ENCODE measurements at regions not wholly inside any gene's neighbourhood (a gene's known extent, or its start where the extent isn't known, plus 50 kb on each side); places are given as distances from the start of the nearest gene placed in this dataset.
"Not testable (repeated sequence)": the region's sequence is repeated elsewhere in the genome, so short reads cannot be mapped to it uniquely, and the experiment has no call there.

DNA sequence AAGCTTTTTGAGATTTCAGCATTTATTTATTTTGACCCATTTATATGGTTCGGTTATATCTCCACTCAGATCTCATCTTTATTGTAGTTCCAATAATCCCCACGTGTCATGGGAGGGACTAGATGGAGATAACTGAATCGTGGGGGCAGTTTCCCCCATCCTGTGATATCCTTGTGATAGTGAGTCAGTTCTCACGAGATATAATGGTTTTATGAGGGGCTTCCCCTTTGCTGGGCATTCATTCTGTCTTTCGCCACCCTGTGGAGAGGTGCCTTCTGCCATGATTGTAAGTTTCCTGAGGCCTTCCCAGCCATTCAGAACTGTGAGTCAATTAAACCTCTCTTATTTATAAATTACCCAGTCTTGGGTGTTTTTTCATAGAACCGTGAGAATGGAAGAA is 96.5 kb upstream of the PCSK1 start:
- DNase-seq = no peak

DNA sequence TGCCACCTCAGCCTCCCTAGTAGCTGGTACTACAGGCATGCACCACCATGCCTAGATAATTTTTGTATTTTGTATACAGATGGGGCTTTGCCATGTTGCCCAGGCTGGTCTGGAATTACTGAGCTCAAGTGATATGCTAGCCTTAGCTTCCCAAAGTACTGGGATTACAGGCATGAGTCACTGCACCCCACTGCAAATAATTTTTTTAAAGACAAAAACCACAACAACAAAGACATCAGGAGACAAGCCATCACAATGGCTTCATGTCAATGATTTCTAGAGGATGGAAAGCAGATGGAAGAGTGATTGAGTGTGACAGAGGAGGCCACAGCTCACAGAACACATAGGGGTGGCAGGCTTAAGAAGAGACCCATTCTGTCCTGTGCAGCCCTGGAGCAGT is 97.9 kb upstream of the PCSK1 start:
- no peak for DNase-seq

DNA sequence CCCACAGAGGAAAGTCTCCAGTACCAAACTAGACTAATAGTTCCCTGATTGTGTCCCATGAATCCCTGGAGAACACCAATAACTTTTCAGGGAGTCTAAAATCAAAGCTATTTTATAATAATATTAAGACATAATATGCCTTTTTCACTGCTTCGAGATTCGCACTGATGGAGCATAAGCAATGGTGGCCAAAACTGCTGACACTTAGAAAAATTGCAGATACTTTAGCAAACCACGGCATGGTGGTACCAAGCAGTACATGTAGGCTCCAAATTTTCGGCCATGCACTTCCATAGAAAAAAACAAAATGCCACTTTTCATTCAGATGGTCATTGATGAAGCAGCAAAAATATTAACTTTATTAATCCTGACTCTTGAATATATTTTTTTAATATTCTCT is 100.3 kb upstream of the PCSK1 start:
- DNase-seq = no peak

DNA sequence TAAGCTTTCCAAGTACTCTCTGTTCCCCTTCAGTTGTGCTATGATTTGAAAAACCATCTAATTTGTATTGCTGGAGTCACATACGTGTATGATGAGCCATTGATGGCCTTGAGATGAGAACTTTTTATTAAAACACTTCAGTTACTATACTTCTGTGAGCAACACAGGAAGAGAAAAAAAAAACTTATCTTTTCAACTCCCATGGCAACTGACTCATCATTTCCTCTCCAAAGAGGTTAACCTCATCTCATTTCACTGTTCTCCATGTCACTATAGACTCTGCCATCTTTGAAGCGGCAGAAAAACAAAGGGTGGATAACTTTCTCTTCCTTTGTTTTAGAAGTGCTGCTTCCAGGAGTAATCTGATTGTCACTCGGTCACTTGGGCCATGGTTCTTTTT is 104.3 kb upstream of the PCSK1 start:
- DNase-seq = no peak

DNA sequence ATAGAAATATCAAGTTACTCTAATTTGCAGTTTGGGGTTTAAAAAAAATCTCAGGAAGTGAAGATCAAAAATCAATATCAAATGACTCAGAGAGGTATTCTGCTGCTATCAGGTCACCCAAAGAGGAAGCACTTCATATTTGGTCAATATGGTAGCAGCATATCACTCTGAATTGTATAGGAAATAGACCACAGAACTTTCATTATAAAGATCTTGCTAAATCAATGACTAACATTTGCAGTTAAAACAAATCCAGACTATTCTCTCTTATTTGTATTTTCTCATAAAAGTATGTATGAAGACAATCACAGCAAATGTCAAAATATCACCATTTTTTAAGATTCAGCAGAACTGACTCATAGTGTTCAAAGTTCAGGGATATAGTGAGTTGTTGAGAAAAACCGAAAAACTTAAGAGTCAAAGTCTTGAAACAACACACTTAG is 105.8 kb upstream of the PCSK1 start:
- no peak for DNase-seq

DNA sequence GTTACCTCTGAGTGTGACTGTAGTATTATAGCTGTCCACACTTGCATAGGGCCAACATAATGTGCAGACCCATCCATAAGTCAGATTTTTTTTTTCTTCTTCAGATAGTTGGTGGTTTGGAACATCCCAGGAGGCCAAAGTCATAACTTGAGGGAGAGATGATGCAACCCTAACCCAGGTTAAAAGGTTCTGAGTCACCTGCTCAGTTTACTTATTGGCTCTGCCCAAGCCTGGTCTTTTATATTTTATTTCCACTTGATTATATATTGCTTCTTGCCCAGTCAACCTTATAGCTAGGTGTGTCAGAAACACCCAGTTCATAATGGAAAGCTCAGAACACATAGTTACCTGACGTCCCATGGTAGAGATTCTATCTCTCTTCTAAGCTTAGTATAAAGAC is 113.1 kb upstream of the PCSK1 start:
- DNase-seq = no peak

DNA sequence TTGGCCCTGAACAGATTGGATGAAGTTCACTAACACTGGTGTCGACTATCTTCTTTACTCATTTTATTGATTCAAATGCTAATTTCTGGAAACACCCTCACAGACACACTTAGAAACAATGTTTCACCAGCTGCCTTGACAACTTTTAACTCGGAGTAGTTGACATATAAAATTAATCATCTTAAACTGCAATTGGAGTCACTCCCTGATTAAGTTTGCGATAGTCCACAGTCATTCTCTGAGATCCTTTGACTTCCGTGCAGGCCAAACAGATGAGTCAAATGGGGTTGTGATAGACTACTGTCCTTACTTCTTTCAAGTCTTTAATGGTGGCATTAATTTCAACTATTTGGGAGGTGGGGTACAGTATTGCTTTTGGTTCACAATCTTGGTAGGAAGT is 114.4 kb upstream of the PCSK1 start:
- no peak for DNase-seq

DNA sequence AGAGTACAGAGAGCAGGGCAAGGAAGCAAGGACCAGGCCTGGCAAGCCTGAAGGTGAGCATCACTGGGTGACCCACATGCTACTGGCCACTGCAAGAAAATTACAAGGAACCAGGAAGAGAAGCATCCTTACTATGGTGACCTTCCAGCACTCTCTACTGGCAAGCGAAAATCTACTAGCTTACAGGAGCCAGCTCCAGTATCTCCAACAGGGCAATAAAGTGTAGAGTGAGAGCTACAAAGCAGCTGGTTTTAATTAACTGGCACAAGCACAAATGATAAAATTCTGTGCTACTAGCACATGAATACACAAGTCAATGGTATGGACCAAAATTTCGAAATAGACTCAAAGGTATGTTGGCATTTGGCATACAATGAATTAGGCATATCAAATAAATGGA is 113.3 kb upstream of the CAST start:
- DNase-seq = no peak

DNA sequence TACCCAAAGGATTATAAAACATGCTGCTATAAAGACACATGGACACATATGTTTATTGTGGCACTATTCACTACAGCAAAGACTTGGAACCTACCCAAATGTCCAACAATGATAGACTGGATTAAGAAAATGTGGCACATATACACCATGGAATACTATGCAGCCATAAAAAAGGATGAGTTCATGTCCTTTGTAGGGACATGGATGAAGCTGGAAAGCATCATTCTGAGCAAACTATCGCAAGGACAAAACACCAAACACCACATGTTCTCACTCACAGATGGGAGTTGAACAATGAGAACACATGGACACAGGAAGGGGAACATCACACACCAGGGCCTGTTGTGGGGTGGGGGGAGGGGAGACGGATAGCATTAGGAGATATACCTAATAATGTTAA is 101.3 kb upstream of the CAST start:
- DNase-seq = not testable (repeated sequence)

DNA sequence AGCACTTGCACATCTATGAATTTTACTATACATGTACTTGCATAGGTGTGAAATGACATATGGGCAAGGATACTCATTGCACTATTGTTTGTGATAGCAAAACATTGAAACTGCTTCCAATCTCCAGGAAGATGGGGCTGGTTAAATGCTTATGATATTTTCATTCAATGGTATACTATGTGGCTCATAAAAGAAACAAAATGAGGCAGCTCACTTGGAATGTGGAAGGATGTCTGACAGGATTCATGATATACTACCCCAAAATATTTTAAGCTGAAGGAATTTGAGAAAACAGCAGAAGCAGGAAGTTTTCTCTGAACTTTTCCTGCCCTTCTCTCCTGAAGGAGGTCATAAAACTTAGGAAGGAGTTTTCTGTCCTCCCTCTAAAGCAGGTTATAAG is 99.6 kb upstream of the CAST start:
- DNase-seq = no peak

DNA sequence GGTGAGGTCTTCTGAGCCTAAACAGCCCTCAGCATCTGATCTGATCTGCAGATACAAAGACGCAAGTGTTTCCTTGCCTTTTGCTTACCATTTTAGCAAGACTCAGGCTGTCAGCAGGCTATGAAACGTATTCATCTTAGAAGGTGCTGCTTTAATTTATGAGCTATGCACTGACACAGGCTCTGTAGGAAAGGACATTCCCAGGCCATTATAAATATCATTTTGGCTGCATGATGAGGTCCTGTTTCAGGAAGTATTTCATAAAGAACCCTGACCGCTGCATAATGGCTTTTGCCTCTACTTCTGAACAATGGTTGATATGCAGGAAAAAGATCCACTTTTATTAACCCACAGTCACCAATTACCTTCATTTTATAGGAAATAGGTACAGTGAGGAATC is 98.4 kb upstream of the CAST start:
- DNase-seq = no peak

DNA sequence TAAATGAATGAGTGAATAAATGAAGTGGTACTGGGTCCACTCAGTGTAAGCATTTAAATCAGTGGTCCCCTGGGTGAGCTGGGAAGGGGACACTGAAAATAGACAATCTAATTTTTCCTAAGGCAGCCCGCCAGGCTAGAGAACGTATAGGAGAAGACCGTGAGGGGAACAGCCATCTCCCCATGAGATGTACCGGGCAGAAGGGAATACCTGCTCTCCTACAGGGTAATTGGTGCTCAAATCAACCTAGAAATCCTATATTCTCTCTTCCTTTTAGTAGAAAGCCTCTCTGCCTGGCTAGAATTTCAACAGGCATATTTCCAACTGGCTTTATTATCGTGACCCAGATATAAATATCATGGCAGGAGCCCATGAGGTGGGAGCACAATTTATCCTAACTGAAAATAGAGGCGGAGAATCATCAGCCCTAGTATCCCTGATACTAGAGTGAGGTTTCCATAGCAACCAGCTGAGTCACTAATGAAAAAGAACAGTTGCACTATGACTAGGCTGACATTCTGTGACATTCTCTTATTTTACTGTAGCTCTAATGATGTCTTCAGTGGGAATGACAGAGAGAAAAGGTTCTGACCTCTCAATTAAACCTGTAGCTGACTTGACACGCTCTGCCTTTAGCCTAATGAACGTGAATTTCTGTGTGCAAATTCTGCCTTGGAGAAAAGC is 96.5 kb upstream of the CAST start:
- DNase-seq = no peak

DNA sequence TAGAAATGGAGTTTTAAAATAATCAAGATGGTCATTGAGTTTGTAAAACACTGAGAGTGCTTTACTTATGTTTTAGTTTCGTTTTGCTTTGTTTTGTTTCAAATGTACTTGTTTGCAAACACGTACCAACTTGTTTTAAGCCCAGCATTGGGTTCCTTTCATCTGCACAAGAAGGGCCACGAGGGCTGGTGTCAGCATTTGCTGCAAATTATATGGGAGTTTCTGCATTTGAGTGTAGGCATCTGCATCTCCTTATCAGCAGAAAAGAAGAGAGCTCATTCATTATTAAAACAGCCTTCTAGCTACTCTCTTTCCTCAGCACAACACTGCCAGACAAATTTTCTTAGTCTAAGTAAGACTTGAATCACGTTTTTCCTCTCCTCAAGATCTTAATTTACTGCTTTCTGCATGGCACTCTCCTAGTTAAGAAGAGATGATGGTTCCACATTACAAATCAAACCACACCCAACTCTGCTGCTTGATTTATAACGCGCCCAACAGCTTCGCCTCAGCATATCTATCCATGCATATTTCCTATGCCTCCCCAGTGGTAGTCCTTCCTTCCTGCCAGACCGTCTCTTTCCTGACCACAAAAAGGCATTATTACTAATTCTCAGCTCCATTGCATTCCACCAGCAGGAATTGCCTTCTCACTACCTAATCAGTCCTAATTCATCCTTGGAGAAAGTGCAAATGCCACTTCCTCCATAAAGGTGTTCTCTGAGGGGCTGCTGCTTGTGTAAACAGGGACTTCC is 95.2 kb upstream of the CAST start:
- DNase-seq = no peak

DNA sequence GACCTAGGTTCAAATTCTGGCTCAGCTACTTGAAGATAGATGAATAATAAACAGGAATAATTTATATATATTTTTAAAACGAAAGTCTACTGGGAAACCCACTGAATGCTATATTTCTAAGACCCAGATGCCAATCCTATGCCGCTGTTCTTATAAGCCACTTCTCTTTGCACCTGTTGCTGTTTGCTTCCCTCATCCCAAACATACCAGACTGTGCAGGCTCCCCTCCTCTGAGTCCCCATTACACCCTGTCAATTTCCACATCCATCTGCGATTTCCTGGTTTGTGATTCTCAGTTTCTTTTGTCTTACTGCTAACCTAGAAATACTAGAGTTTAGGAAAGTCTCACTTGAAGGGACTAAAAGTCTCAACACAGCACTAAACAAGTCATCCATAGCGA is 92.8 kb upstream of the CAST start:
- DNase-seq = no peak

DNA sequence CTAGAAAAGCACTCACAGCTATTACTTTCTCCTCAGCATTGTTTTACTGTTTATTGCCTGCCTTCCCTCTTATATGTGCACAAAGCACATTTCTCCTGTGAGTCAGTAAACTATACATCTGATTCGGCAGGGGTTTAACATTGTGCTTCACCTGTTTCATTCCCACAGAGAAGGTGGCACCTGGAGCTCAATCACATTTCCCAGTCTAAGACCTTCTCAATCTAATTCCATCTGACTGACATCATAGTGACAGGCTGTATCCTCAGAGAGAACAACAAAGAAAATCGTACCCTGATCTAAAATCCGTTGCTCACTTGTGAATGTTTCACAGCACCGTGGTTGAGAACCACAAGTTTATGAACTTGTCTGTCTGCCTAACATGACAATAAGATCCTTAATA is 92.4 kb upstream of the CAST start:
- DNase-seq = no peak

DNA sequence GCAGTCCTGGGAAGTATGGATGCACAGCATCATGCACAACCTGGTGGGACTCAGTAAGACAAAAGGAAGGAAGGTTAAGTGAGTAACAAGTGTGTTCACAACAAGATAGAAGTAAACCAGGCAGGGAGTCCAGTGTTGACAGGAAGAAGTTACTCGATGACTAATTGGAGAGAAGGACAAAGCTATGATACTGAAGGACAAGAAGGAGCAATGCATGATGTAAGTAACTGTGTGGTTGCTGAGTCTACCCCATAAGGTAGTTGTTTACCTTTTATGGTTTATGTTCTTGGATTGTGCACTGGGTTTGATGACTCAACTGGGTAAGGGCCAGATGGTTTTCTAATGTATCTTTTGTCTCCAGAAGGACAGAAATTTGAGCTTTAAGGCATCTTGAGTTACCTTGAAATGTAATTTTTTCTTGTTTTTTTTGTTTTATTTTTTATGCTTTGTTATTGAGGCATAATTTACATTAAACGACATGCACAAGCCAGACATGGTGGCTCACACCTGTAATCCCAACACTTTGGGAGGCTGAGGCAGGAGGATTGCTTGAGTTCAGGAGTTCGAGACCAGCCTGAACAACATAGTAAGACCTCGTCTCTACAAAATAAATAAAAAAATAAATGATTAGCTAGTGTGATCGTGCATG is 89.2 kb upstream of the CAST start:
- DNase-seq = no peak

DNA sequence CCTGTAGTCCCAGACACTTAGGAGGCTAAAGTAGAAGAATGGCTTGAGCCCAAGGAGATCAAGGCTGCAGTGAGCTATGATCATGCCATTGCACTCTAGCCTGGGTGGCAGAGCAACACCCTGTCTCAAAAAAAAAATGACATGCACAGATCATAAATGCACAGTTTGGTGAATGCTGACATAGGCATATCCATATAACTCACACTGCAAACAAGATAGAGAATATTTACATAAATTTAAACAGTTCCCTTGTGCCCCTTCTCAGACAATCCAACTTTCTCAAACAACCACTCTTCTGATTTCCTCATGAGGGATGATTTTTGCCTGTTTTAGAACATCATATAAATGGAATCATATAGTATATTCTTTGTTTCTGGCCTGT is 88.7 kb upstream of the CAST start:
- no peak for DNase-seq

DNA sequence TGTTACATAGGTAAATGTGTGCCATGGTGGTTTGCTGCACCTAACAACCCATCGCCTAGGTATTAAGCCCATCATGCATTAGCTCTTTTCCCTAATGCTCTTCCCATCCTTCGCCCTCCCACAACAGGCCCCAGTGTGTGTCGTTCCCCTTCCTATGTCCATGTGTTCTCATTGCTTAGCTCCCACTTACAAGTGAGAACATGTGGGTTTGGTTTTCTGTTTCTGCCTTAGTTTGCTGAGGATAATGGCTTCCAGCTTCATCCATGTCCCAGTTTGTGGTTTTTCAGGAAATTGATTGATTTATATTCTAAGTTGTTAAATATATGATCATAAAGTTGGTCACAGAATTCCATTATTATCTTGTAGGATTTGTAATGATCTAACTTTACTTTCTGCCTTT is 85.3 kb upstream of the CAST start:
- DNase-seq = no peak

DNA sequence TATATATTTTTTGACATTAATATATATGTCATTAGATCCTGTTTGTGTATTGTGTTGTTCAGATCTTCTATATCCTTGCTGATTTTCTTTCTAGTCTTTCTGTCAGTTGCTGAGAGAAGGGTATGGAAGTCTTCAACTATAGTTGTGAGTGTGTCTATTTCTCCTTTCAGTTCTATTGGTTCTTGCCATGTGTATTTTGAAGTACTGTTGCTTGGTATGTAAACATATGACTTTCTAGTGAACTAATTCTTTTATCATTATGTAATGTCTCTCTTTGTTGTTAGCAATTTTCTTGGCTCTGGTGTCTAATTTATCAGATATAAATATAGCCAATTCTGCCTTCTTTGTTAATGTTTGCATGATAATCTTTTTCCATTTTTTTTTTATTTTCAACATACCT is 84.3 kb upstream of the CAST start:
- DNase-seq = no peak

DNA sequence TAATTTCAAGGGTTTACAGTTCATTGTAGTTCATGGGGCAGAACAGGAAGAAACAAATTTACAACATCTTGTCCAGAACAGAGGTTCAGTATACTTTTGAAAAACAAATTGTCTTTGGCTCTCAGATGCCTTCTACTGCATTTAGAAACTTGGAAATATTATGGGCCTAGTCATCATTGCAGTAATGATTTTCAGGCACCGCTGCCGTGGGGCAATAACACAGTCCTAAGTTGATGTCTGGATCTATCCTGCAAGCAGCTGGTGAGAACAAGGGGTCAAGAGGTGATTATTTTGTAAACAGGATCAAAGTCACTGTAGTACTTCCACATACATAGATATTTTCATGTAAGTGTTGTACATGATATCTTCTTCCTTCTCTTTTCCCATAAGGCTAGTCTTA is 82.5 kb upstream of the CAST start:
- no peak for DNase-seq

DNA sequence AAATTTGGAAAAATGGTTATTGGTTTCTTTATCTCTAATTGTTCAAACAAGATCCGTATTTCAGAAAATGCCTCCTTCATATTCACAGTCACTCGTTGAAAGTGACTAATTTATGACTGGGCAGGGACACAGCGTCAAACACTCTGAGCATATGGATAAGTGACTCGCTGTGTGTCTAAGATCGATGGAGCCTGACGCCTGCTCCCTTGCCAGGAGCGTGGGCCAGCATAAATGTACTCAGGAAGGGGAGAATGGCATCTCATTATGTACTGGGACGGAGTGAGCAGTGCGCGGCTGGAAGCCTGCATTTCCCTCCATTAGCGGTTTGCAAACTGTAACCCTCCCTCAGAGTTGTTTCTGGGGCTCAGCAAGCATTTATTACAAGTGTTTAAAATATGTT is 79.8 kb upstream of the CAST start:
- no peak for DNase-seq

DNA sequence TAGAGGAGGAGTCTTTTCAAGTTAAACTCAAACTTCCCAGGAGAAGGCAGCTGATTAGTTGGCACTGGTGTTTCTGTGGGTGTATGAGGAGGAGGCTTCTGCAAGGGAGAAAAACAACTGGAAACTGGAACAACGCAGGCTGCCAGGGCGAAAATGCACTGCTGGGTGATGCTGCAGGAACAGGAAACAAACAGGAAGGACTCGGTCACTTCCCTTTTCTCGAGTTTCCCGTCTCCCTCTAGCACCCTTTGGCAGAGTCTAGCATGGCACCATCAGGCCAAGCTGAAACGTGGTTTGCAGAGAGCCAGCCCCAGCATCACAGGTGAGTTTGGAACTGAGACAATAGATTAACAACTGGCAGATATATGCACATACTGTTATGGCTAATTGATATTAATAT is 77.5 kb upstream of the CAST start:
- DNase-seq = no peak

DNA sequence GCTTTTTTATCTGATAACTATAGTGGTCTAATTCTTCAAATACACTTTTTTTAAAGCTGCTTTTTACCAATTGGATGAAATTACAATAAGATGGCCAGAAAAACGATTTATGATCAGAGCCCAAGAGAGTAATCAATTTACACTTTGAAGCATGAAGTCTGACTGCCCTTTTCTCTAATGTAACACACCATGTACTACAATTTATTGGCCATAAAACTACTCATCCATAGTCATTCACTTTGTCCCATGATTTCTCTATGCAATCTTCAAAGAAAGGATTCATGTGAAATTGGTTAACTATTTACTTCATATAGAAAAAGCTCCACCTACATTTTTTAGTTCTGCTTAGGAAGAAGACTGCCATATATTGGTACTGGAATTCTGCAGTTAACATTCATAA is 73.6 kb upstream of the CAST start:
- DNase-seq = no peak

DNA sequence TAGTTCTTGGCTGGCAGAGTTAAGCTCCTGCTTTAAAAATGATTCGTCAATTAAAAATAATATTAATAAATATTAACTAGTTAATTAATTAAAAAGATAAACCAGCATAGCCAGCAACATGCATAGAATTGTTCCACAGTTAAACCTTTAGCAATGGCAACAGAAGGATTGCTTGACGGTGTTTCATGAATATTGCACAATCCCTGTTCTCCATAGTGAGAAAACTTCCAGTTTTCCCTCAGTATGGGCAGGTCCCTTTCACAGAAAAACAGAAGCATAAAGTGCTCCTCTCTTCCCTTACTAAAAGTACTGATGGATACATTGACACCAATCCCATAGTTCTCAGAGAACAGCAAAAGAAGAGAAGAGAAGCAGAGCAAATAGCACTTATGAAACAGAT is 71.4 kb upstream of the CAST start:
- no peak for DNase-seq

Measured in 8988T (cell line).